Jurkat, Clone E6-1 (cell line): ENCODE measurements at regions not wholly inside any gene's neighbourhood (a gene's known extent, or its start where the extent isn't known, plus 50 kb on each side); places are given as distances from the start of the nearest gene placed in this dataset.
"Not testable (repeated sequence)": the region's sequence is repeated elsewhere in the genome, so short reads cannot be mapped to it uniquely, and the experiment has no call there.

ENCODE experiments used
- DNase-seq: peaks from one replicate; pipeline ENCODE4 v3.0.0-alpha.2; 2011; ENCODE audit warnings: low read depth, low spot score
- H3K4me3 ChIP-seq: 2 replicates; pipeline ENCODE4 v1.5.1; 2011; ENCODE audit warnings: mild to moderate bottlenecking, low read length, control low read depth, moderate library complexity

GRCh38 chr6:119491112-119491511 is 141.6 kb upstream of the MAN1A1 start:
- H3K4me3 ChIP-seq, DNase-seq: not testable (repeated sequence)

GRCh38 chr6:119490050-119490449 is 140.5 kb upstream of the MAN1A1 start:
- not testable (repeated sequence) for DNase-seq, H3K4me3 ChIP-seq

- H3K4me3 ChIP-seq, result no peak overlapping the region
- no peak for DNase-seq
Observed at GRCh38 chr6:119484598-119484997, 135.0 kb upstream of the MAN1A1 start.

GRCh38 chr6:119483908-119484307 is 134.3 kb upstream of the MAN1A1 start:
- no peak overlapping the region for H3K4me3 ChIP-seq
- no peak for DNase-seq

GRCh38 chr6:119482850-119483285 is 133.3 kb upstream of the MAN1A1 start:
- H3K4me3 ChIP-seq, result no peak overlapping the region
- no peak for DNase-seq

- no peak overlapping the region for H3K4me3 ChIP-seq
- DNase-seq, result no peak
Observed at GRCh38 chr6:119481976-119482375, 132.4 kb upstream of the MAN1A1 start.

GRCh38 chr6:119480961-119481497 is 131.5 kb upstream of the MAN1A1 start:
- no peak overlapping the region for H3K4me3 ChIP-seq
- no peak for DNase-seq

GRCh38 chr6:119479860-119480655 is 130.5 kb upstream of the MAN1A1 start:
- H3K4me3 ChIP-seq, result no peak overlapping the region
- DNase-seq, result no peak

GRCh38 chr6:119476554-119476953 is 127.0 kb upstream of the MAN1A1 start:
- no peak for DNase-seq
- no peak overlapping the region for H3K4me3 ChIP-seq

- no peak for DNase-seq
- H3K4me3 ChIP-seq, result no peak overlapping the region
Observed at GRCh38 chr6:119476024-119476423, 126.5 kb upstream of the MAN1A1 start.

- no peak overlapping the region for H3K4me3 ChIP-seq
- no peak for DNase-seq
Observed at GRCh38 chr6:119470893-119471542, 121.5 kb upstream of the MAN1A1 start.

GRCh38 chr6:119467488-119468081 is 118.0 kb upstream of the MAN1A1 start:
- DNase-seq, result no peak
- no peak overlapping the region for H3K4me3 ChIP-seq

- DNase-seq, result no peak
- no peak overlapping the region for H3K4me3 ChIP-seq
Observed at GRCh38 chr6:119466226-119466625, 116.7 kb upstream of the MAN1A1 start.

- no peak overlapping the region for H3K4me3 ChIP-seq
- DNase-seq, result no peak
Observed at GRCh38 chr6:119463081-119463626, 113.6 kb upstream of the MAN1A1 start.

GRCh38 chr6:119461187-119461586 is 111.6 kb upstream of the MAN1A1 start:
- no peak overlapping the region for H3K4me3 ChIP-seq
- DNase-seq, result no peak

GRCh38 chr6:119459207-119459974 is 109.8 kb upstream of the MAN1A1 start:
- H3K4me3 ChIP-seq, result no peak overlapping the region
- no peak for DNase-seq

GRCh38 chr6:119454714-119455113 is 105.2 kb upstream of the MAN1A1 start:
- DNase-seq, result no peak
- no peak overlapping the region for H3K4me3 ChIP-seq

- DNase-seq, result no peak
- no peak overlapping the region for H3K4me3 ChIP-seq
Observed at GRCh38 chr6:119453242-119454200, 104.0 kb upstream of the MAN1A1 start.
